HG03439 (cell line): ENCODE measurements at regions not wholly inside any gene's neighbourhood (a gene's known extent, or its start where the extent isn't known, plus 50 kb on each side); places are given as distances from the start of the nearest gene placed in this dataset.

ENCODE experiments used
- ATAC-seq: cut with Tn5 transposase; IDR thresholded peaks from one replicate; pipeline ENCODE4 v1.9.1; 2021; ENCODE audit warnings: mild to moderate bottlenecking, moderate library complexity; ENCODE audit not compliant: unreplicated experiment

DNA sequence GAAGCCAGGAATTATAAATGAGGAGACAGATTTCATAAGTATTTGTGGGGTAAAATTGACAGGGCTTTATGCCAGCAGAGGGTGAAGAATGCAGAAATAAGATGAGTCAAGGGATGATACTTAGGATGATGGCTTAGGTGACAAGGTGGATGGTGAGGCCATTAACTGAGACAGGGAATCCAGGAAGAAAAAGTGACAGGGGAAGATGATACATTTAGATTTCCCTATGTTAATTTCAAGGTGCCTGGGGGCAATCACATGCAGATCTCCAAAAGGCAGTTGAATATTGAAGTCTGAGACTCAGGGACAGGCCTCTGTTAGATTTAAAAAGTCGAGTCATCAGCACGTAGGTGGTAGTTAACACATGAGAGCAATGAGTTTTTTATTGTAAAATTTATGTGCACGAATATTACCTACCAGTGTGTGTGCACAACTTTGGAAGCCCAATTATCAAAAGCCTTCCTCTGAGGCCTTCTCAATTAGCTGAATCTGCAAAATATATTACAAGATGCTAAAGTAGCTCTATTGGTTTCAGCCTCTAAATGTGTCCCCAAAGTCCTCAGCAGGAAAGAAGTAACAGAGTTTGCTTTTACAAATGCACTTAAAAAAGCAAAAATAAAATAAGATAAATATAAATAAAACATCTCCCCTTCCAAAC lies 67.9 kb upstream of the CHL1 start:
- no peak for ATAC-seq

DNA sequence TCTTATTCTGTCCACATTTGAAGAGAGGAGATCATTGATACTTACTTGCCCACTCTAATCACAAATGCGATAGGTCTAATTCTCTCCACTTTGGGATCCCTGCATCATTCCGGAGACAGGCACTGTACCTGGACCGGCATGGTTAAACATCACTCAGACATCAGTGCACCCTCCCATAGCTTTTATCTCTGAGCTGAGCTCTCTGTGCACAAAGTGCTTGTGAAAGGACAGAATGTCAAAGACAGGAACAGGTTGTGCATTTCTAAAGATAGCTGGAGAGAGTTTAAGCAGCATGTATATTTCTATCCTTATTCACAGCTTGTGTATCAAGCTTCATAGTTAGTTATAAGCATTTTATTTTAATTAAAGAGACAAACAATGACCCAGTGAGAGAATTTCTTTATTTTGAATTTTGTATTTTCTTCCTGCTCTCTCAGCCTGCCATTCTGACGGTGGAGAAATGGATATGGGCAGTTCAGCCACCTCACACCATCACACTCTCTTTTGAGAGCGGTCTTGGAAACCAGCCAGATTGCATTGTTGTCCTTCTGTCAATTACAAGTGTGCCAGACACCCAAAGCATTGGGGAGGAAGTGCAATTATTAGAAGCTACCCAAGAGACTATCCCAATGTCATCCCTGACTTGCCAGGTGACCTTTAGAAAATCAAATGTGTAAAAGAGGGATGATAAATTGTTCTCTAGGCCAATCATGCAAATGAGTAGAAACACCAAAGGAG lies 65.2 kb upstream of the CHL1 start:
- ATAC-seq, result no peak

DNA sequence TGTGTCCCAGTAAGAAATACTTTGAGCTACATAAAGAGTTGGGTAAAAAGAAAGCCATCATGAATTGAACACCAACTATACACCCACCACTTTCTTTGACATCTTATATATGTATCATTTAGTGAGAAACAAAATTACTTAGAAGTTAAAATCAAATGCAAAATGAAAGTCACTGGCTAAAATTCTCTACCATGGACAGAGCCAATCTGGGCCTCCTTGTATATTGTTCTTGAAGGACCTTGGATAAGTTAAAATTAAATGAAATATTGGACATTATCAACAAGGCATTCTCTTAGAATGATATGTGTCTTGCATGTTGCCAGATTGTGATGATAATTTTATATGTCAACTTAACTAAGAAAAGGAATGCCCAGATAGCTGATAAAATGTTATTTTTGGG lies 64.2 kb upstream of the CHL1 start:
- ATAC-seq, result no peak

DNA sequence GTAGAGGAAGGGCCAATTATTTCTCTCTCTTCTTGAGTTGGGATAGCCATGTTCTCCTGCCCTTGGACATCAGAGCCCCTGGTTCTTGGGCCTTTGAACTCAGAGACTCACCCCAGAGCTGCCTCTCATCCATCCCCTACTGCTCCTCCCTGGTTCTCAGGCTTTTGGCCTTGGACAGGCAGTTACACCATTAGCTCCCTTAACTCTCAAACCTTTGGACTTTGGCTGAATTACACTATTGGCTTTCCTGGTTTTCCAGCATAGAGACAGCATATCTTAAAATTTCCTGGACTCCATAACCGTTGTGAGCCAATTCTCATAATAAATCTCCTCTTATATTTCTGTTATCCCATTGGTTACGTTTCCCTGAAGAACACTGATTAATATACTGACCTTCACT lies 63.7 kb upstream of the CHL1 start:
- ATAC-seq, result no peak

DNA sequence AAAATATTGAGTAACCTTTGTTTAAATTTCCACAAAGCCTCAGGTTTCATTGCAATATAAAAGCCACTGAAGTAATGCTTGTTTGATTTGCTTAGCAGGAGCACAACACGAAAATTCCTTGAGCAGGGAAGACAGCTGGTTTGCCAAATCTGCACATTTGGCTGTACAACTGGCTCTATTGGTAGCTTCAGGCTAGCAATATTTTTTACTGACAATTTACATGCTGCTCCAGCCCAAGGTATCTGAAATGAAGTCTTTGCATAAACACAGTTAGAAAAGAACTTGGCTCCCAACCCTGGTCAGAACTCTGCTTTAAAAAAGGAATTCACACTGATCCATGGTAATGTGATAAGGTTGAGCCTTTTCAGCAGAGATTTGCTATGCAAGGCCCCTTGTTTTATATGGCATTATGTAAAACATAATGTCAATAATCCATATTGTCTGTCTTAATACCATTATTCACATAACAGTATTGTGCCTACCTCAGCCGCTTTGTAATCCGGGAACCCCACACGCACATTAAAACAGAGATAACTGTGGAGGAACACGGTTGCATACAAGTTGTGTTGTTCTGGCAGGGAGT lies 55.7 kb upstream of the CHL1 start:
- no peak for ATAC-seq
